ENCODE measurements at regions not wholly inside any gene's neighbourhood (a gene's known extent, or its start where the extent isn't known, plus 50 kb on each side); places are given as distances from the start of the nearest gene placed in this dataset.

DNA sequence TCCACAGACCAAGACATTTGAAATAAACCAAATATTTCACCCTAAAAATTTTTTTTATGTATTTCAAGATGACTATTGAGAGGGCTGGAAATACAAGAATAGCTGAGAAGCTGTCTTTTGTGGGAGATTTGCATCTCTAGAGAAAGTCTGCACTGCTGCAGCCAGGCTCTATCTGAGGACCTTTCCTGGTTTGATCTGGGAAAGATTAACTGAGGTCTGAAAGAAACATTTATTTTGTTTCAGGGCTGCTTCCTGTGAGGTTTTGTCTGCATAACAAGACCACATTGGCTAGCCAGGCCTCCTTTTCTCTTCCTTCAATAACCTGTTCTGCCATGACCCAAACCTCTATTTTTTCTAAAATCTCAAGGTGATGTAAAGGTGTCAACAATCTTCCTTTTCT is 117.5 kb upstream of the ARHGEF26 start:
- TF ChIP-seq, protein P1, sequence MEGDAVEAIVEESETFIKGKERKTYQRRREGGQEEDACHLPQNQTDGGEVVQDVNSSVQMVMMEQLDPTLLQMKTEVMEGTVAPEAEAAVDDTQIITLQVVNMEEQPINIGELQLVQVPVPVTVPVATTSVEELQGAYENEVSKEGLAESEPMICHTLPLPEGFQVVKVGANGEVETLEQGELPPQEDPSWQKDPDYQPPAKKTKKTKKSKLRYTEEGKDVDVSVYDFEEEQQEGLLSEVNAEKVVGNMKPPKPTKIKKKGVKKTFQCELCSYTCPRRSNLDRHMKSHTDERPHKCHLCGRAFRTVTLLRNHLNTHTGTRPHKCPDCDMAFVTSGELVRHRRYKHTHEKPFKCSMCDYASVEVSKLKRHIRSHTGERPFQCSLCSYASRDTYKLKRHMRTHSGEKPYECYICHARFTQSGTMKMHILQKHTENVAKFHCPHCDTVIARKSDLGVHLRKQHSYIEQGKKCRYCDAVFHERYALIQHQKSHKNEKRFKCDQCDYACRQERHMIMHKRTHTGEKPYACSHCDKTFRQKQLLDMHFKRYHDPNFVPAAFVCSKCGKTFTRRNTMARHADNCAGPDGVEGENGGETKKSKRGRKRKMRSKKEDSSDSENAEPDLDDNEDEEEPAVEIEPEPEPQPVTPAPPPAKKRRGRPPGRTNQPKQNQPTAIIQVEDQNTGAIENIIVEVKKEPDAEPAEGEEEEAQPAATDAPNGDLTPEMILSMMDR (IDR thresholded peaks at IDR 0.05), result no peak
- no peak for TF ChIP-seq EZH2phosphoT487 (IDR thresholded peaks at IDR 0.05)
- no peak for TF ChIP-seq EZH2 (IDR thresholded peaks at IDR 0.05)
